Esophagus squamous epithelium (tissue), 4 donors: ENCODE measurements at regions not wholly inside any gene's neighbourhood (a gene's known extent, or its start where the extent isn't known, plus 50 kb on each side); places are given as distances from the start of the nearest gene placed in this dataset.

Experiments used
- POLR2A ChIP-seq, 4 donors: fragments of 450-650 bp; IDR thresholded peaks; one replicate each; pipeline ENCODE4 v1.6.1; 2017; ENCODE audit warnings: antibody characterized with exemption in 4 of 4, mild to moderate bottlenecking in 4 of 4, moderate library complexity in 3 of 4
- TF ChIP-seq, protein P1 (sequence below), 6 experiments: fragments of 450-650 bp in 4 of 6; fragments of 200-600 bp in 2 of 6; sonication (generic) in 2 of 6; IDR thresholded peaks; one replicate each; pipeline ENCODE4 v1.5.1; 2016 to 2019; ENCODE audit warnings: antibody characterized with exemption in 6 of 6, mild to moderate bottlenecking in 4 of 6, moderate library complexity in 4 of 6

DNA sequence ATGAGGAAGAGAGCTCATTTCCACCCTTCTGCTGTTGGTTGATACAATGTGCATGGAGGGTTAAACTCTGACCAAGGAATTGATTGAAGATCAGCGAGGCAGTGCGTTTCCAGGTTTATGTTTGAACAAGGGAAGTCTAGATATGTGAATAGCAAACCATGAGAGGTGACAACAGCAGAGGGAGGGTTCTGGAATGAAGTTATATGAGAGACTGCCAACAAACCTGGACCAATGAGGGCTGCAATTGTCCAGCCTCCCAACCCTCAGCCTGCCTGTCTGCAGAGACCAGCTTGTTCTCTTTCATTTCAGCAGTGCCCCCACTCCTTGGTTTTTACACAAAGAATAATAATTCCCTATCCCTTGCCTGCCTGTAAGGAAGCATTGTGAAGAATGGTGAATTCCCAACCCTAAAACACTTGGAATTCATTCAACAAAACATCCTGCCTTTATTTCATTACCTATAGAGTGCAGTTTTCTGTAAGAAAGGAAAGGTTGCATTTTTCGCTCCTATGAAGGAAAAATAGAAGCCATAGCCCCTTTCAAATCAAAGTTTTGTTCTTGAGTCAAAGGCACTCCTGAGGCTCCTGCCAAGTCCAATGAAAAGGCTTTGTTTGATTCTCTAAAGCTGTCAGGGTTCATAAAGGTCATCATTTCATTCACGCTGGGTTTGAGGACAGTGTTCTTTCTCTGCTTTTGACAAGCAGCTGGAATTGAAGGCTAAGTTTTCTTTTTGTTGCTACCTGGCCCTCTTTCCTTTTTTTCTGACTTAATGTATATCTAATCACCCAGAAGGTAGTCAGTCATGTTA, 53.6 kb upstream of the ABCC4 start:
- TF ChIP-seq, protein P1, sequence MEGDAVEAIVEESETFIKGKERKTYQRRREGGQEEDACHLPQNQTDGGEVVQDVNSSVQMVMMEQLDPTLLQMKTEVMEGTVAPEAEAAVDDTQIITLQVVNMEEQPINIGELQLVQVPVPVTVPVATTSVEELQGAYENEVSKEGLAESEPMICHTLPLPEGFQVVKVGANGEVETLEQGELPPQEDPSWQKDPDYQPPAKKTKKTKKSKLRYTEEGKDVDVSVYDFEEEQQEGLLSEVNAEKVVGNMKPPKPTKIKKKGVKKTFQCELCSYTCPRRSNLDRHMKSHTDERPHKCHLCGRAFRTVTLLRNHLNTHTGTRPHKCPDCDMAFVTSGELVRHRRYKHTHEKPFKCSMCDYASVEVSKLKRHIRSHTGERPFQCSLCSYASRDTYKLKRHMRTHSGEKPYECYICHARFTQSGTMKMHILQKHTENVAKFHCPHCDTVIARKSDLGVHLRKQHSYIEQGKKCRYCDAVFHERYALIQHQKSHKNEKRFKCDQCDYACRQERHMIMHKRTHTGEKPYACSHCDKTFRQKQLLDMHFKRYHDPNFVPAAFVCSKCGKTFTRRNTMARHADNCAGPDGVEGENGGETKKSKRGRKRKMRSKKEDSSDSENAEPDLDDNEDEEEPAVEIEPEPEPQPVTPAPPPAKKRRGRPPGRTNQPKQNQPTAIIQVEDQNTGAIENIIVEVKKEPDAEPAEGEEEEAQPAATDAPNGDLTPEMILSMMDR (IDR thresholded peaks at IDR 0.05), result no peak
- TF ChIP-seq POLR2A (IDR thresholded peaks at IDR 0.05), result no peak
